H1 (cell line): ENCODE measurements at regions not wholly inside any gene's neighbourhood (a gene's known extent, or its start where the extent isn't known, plus 50 kb on each side); places are given as distances from the start of the nearest gene placed in this dataset.

Experiments
- CTCF ChIA-PET: fragments of 300-600 bp; sonication (Branson Sonifier 250); formaldehyde crosslinking; loops from one replicate; lab custom pipeline; 2021; ENCODE audit not compliant: partially characterized antibody; lab: Charles Lee
- POLR2A ChIA-PET: fragments of 300-600 bp; sonication (Branson Sonifier 250); formaldehyde crosslinking; loops from one replicate; lab custom pipeline; 2021; ENCODE audit warnings: inconsistent platforms; ENCODE audit not compliant: partially characterized antibody; lab: Charles Lee
- DNase-seq, 2 experiments: peaks; one replicate each; pipeline versions ENCODE4 v3.0.0 to v3.0.0-alpha.2; 2010 to 2022; ENCODE audit warnings: low spot score in 2 of 2, low read depth in 1 of 2, mixed read lengths in 1 of 2
- FAIRE-seq: peaks from 2 replicates; lab custom pipeline; 2011; peaks lifted over from hg19 to GRCh38; lab: Jason Lieb, UNC
- H2AFZ ChIP-seq: 2 replicates; pipeline ENCODE4 v1.8.1; 2012; ENCODE audit warnings: low read length, inconsistent platforms
- H2AK5ac ChIP-seq: 2 replicates; pipeline ENCODE4 v1.6.1; 2013; ENCODE audit warnings: low read depth, low read length
- H2BK120ac ChIP-seq: replicated peaks from 2 replicates; pipeline ENCODE3; 2013; ENCODE audit warnings: low read depth, low read length, inconsistent platforms
- H2BK12ac ChIP-seq: 2 replicates; pipeline ENCODE4 v1.6.1; 2013; ENCODE audit warnings: low read depth, low read length
- H2BK15ac ChIP-seq: 2 replicates; pipeline ENCODE4 v1.6.1; 2013; ENCODE audit warnings: low read length
- H2BK20ac ChIP-seq: 2 replicates; pipeline ENCODE4 v1.6.1; 2013; ENCODE audit warnings: low read length
- H2BK5ac ChIP-seq: 2 replicates; pipeline ENCODE4 v1.6.1; 2013; ENCODE audit warnings: low read depth, low read length
- H3K14ac ChIP-seq: 2 replicates; pipeline ENCODE4 v1.6.1; 2013; ENCODE audit warnings: inconsistent platforms; ENCODE audit not compliant: insufficient read length
- H3K18ac ChIP-seq: 2 replicates; pipeline ENCODE4 v1.6.1; 2013; ENCODE audit warnings: low read length; ENCODE audit errors: extremely low read depth
- H3K23ac ChIP-seq: 2 replicates; pipeline ENCODE4 v1.6.1; 2013; ENCODE audit warnings: inconsistent platforms; ENCODE audit not compliant: insufficient read length
- H3K23me2 ChIP-seq: 2 replicates; pipeline ENCODE4 v1.6.1; 2013; ENCODE audit warnings: low read depth, low read length
- H3K27ac ChIP-seq: 2 replicates; pipeline ENCODE4 v1.6.1; 2011; ENCODE audit warnings: low read depth, low read length, inconsistent platforms
- H3K27me3 ChIP-seq, 4 experiments: replicated peaks in 1 of 4; 1 replicate in 1 of 4; 2 replicates in 3 of 4; pipeline versions ENCODE4 v1.6.1 to v1.8.1; 2011 to 2013; ENCODE audit warnings: low read length in 3 of 4, mild to moderate bottlenecking in 3 of 4, inconsistent platforms in 2 of 4, mixed read lengths in 2 of 4, moderate library complexity in 1 of 4; ENCODE audit not compliant: control insufficient read depth in 3 of 4, insufficient read depth in 3 of 4; ENCODE audit errors: extremely low read depth in 1 of 4
- H3K36me3 ChIP-seq, 4 experiments: 2 replicates each; pipeline versions ENCODE4 v1.6.1 to v1.8.1; 2011 to 2013; ENCODE audit warnings: mild to moderate bottlenecking in 4 of 4, low read length in 3 of 4, moderate library complexity in 2 of 4, control low read depth in 1 of 4, inconsistent platforms in 1 of 4; ENCODE audit not compliant: insufficient read depth in 4 of 4, control insufficient read depth in 2 of 4
- H3K4ac ChIP-seq: replicated peaks from 2 replicates; pipeline ENCODE3; 2013; ENCODE audit warnings: low read length, low read depth, mixed read lengths, inconsistent platforms; ENCODE audit not compliant: insufficient read length
- H3K4me1 ChIP-seq, 4 experiments: replicated peaks in 1 of 4; 1 replicate in 1 of 4; 2 replicates in 3 of 4; pipeline versions ENCODE4 v1.6.1 to v1.8.1; 2011 to 2013; ENCODE audit warnings: low read length in 3 of 4, inconsistent platforms in 2 of 4, mixed read lengths in 1 of 4; ENCODE audit not compliant: insufficient read depth in 4 of 4, control insufficient read depth in 3 of 4
- H3K4me2 ChIP-seq, 2 experiments: 2 replicates each; pipeline versions ENCODE4 v1.6.1 to v1.8.1; 2011 to 2013; ENCODE audit warnings: low read depth in 2 of 2, low read length in 2 of 2, control low read depth in 1 of 2, inconsistent platforms in 1 of 2, mild to moderate bottlenecking in 1 of 2; ENCODE audit not compliant: insufficient read depth in 1 of 2
- H3K4me3 ChIP-seq, 4 experiments: fragments of 200-600, 300-600 bp in 1 of 4; sonication (generic), shearing (Covaris generic), sonication (Bioruptor Twin) in 1 of 4; 2 replicates each; pipeline versions ENCODE4 v1.5.1 to v1.8.1; 2011 to 2016; ENCODE audit warnings: low read length in 4 of 4, low read depth in 3 of 4, control low read depth in 2 of 4, inconsistent platforms in 2 of 4, mild to moderate bottlenecking in 2 of 4, mixed read lengths in 1 of 4, moderate library complexity in 1 of 4; ENCODE audit not compliant: insufficient read depth in 2 of 4; ENCODE audit errors: extremely low read depth in 1 of 4
- H3K56ac ChIP-seq: replicated peaks from 2 replicates; pipeline ENCODE3; 2013; ENCODE audit warnings: low read depth, mild to moderate bottlenecking, mixed read lengths, low read length, inconsistent platforms; ENCODE audit not compliant: insufficient read length
- H3K79me1 ChIP-seq: 2 replicates; pipeline ENCODE4 v1.6.1; 2013; ENCODE audit warnings: low read depth, low read length, control low read depth
- H3K79me2 ChIP-seq, 2 experiments: 2 replicates each; pipeline versions ENCODE4 v1.6.1 to v1.8.1; 2012 to 2013; ENCODE audit warnings: low read length in 2 of 2, mild to moderate bottlenecking in 2 of 2, inconsistent platforms in 1 of 2; ENCODE audit not compliant: insufficient read depth in 2 of 2, control insufficient read depth in 1 of 2
- H3K9ac ChIP-seq, 4 experiments: replicated peaks in 1 of 4; 1 replicate in 1 of 4; 2 replicates in 3 of 4; pipeline versions ENCODE4 v1.6.1 to v1.8.1; 2011 to 2013; ENCODE audit warnings: low read depth in 3 of 4, low read length in 3 of 4, control low read depth in 2 of 4, mild to moderate bottlenecking in 2 of 4, moderate library complexity in 2 of 4, inconsistent platforms in 1 of 4; ENCODE audit errors: extremely low read depth in 1 of 4
- H3K9me3 ChIP-seq, 2 experiments: 2 replicates each; pipeline versions ENCODE4 v1.6.1 to v1.8.1; 2012 to 2013; ENCODE audit warnings: mild to moderate bottlenecking in 2 of 2, moderate library complexity in 2 of 2, control low read depth in 1 of 2, inconsistent platforms in 1 of 2, low read depth in 1 of 2, low read length in 1 of 2, mixed read lengths in 1 of 2; ENCODE audit not compliant: insufficient read depth in 2 of 2
- H4K20me1 ChIP-seq, 2 experiments: replicated peaks in 1 of 2; 2 replicates each; pipeline versions ENCODE3 to v1.8.1; 2011 to 2013; ENCODE audit warnings: inconsistent platforms in 2 of 2, low read length in 2 of 2, mild to moderate bottlenecking in 1 of 2; ENCODE audit not compliant: insufficient read depth in 2 of 2, control insufficient read depth in 1 of 2
- H4K5ac ChIP-seq: 2 replicates; pipeline ENCODE4 v1.6.1; 2013; ENCODE audit warnings: low read length, low read depth, mixed read lengths, inconsistent platforms; ENCODE audit not compliant: insufficient read length
- H4K8ac ChIP-seq: 2 replicates; pipeline ENCODE4 v1.8.0; 2013; ENCODE audit warnings: mild to moderate bottlenecking, moderate library complexity, low read length, inconsistent platforms; ENCODE audit not compliant: insufficient read depth; ENCODE audit errors: extremely low read depth
- H4K91ac ChIP-seq: replicated peaks from 2 replicates; pipeline ENCODE3; 2013; ENCODE audit warnings: low read length, mixed read lengths, inconsistent platforms; ENCODE audit not compliant: insufficient read length
- CEBPB ChIP-seq: IDR thresholded peaks from 2 replicates; pipeline ENCODE4 v1.6.1; 2012; ENCODE audit warnings: low read depth, low read length
- CHD2 ChIP-seq: IDR thresholded peaks from 2 replicates; pipeline ENCODE4 v1.6.1; 2012; ENCODE audit warnings: low read length, improper control_type of control experiment
- CTCF ChIP-seq, 3 experiments: IDR thresholded peaks; 1 replicate in 2 of 3; 2 replicates in 1 of 3; pipeline versions ENCODE4 v1.5.1 to v1.6.1; 2011; ENCODE audit warnings: low read length in 3 of 3, mild to moderate bottlenecking in 3 of 3, inconsistent platforms in 2 of 3, low read depth in 1 of 3, moderate library complexity in 1 of 3; ENCODE audit not compliant: insufficient read depth in 1 of 3; ENCODE audit errors: control extremely low read depth in 1 of 3
- EP300 ChIP-seq, 2 experiments: IDR thresholded peaks; 1 replicate in 1 of 2; 2 replicates in 1 of 2; pipeline ENCODE4 v1.6.1; 2011 to 2012; ENCODE audit warnings: low read depth in 2 of 2, low read length in 2 of 2, mild to moderate bottlenecking in 2 of 2, borderline replicate concordance in 1 of 2, inconsistent platforms in 1 of 2, moderate library complexity in 1 of 2
- JUN ChIP-seq: IDR thresholded peaks from 2 replicates; pipeline ENCODE4 v1.6.1; 2011; ENCODE audit warnings: low read depth, mild to moderate bottlenecking, improper control_type of control experiment, low read length
- NANOG ChIP-seq: IDR thresholded peaks from 2 replicates; pipeline ENCODE4 v1.6.1; 2011; ENCODE audit warnings: low read length, low read depth, mild to moderate bottlenecking, inconsistent platforms; ENCODE audit not compliant: insufficient read depth, poor library complexity, severe bottlenecking
- NRF1 ChIP-seq: IDR thresholded peaks from 2 replicates; pipeline ENCODE4 v1.6.1; 2011; ENCODE audit warnings: mild to moderate bottlenecking, low read depth, low read length, improper control_type of control experiment
- POLR2A ChIP-seq, 2 experiments: IDR thresholded peaks; 1 replicate in 1 of 2; 2 replicates in 1 of 2; pipeline ENCODE4 v1.6.1; 2011; ENCODE audit warnings: low read depth in 2 of 2, low read length in 2 of 2, mild to moderate bottlenecking in 2 of 2; ENCODE audit errors: control extremely low read depth in 1 of 2
- RAD21 ChIP-seq, 2 experiments: IDR thresholded peaks in 1 of 2; conservative IDR thresholded peaks in 1 of 2; 2 replicates each; pipeline ENCODE4 v1.6.1; 2011; ENCODE audit warnings: low read depth in 2 of 2, low read length in 2 of 2, improper control_type of control experiment in 1 of 2, inconsistent platforms in 1 of 2, mild to moderate bottlenecking in 1 of 2, moderate library complexity in 1 of 2
- SUZ12 ChIP-seq: fragments of 200-600 bp; sonication (generic); IDR thresholded peaks from 2 replicates; pipeline ENCODE4 v1.6.1; 2012; ENCODE audit warnings: mild to moderate bottlenecking, inconsistent platforms, low read length, moderate library complexity, mixed read lengths
- TCF12 ChIP-seq: IDR thresholded peaks from 2 replicates; pipeline ENCODE4 v1.6.1; 2011; ENCODE audit warnings: low read depth, mild to moderate bottlenecking, low read length
- YY1 ChIP-seq: IDR thresholded peaks from 2 replicates; pipeline ENCODE4 v1.6.1; 2011; ENCODE audit warnings: low read depth, mild to moderate bottlenecking, low read length
- WGBS, 2 experiments: shearing (Covaris generic) in 1 of 2; methylation state at CpG; one replicate each; pipeline versions ENCODE4 v1.1.6 to v1.1.7; 2013 to 2015; ENCODE audit warnings: low lambda C conversion rate in 2 of 2, mixed read lengths in 2 of 2, inconsistent platforms in 1 of 2, low coverage in 1 of 2, missing lambda C conversion rate in 1 of 2; ENCODE audit not compliant: insufficient replicate concordance in 2 of 2, insufficient coverage in 1 of 2, insufficient read length in 1 of 2; ENCODE audit errors: extremely low coverage in 1 of 2, missing lambda C conversion rate in 1 of 2; 5-methylcytosine and 5-hydroxymethylcytosine counted together

- H2BK120ac ChIP-seq = peak overlapping the region; percentile 4
- H3K36me3 ChIP-seq = no peaks in the 10 kb centered on the region; a peak in 2 of 8 replicates
- no peak overlapping the region for H2BK20ac ChIP-seq
- H4K5ac ChIP-seq = no peak overlapping the region
- no peak overlapping the region for H3K9ac ChIP-seq
- no peaks in the 10 kb centered on the region for H3K23me2 ChIP-seq
- no peaks in the 10 kb centered on the region for H4K20me1 ChIP-seq
- H3K27me3 ChIP-seq = no peaks in the 10 kb centered on the region
- ChIA-PET POLR2A (no interaction called here), CTCF (interaction anchor here (0.9 to 1.3 kb wide), 2 partner anchors 26 to 63 kb away, joined by 3 to 5 read pairs; no protein-coding TSS in a partner anchor)
- no peak overlapping the region for H3K23ac ChIP-seq
- no peak overlapping the region for H2BK5ac ChIP-seq
- H3K4me2 ChIP-seq = no peak overlapping the region
- H4K8ac ChIP-seq = no peak overlapping the region
- DNase-seq = no peak
- H3K79me2 ChIP-seq = no peaks in the 10 kb centered on the region
- H2BK12ac ChIP-seq = no peak overlapping the region
- H2AK5ac ChIP-seq = no peak overlapping the region
- H3K4ac ChIP-seq = no peak overlapping the region
- no peak overlapping the region for H4K91ac ChIP-seq
- FAIRE-seq = no peak
- no peaks in the 10 kb centered on the region for H3K79me1 ChIP-seq
- H2BK15ac ChIP-seq = no peak overlapping the region
- H3K56ac ChIP-seq = no peak overlapping the region
- H3K4me1 ChIP-seq = 0 out of 7 replicates have a peak, but pooled peaks cover 0 to 3% (median 0%) of the 10 kb centered on the region in 4 experiments
- peaks cover 6 to 10% of the 10 kb centered on the region in 2 experiments; a peak in 2 of 4 replicates for H3K9me3 ChIP-seq
- H3K14ac ChIP-seq = no peak overlapping the region
- WGBS, 2 experiments = 94% methylated on average over 4 of the region's 4 CpGs; no CpG with 5 or more reads in 1 of the 2 experiments
- H3K18ac ChIP-seq = no peak overlapping the region
- H2AFZ ChIP-seq = no peak overlapping the region
- no peak overlapping the region for H3K4me3 ChIP-seq
- H3K27ac ChIP-seq = no peak overlapping the region
- TF ChIP-seq NANOG = no peak
- no peak for TF ChIP-seq CTCF (IDR thresholded peaks at IDR 0.05; ENCODE audit: control extremely low read depth in 1 of 3, insufficient read depth in 1 of 3, low read depth in 1 of 3, low read length in 3 of 3)
- no peak for TF ChIP-seq CHD2
- no peak for TF ChIP-seq TCF12
- TF ChIP-seq JUN = no peak
- TF ChIP-seq EP300 (IDR thresholded peaks at IDR 0.05; ENCODE audit: borderline replicate concordance in 1 of 2, low read depth in 2 of 2, low read length in 2 of 2) = no peak
- TF ChIP-seq YY1 = no peak
- TF ChIP-seq RAD21 (IDR thresholded peaks at IDR 0.05 in 1 of 2, conservative IDR thresholded peaks at IDR 0.05 in 1 of 2; ENCODE audit: low read depth in 2 of 2, low read length in 2 of 2) = no peak
- TF ChIP-seq CEBPB = no peak
- TF ChIP-seq SUZ12 = no peak
- TF ChIP-seq POLR2A (IDR thresholded peaks at IDR 0.05; ENCODE audit: control extremely low read depth in 1 of 2, low read depth in 2 of 2, low read length in 2 of 2) = no peak
- no peak for TF ChIP-seq NRF1
These were observed 65.7 kb upstream of the APP start for GRCh38 chr21:26236281-26236680.
